Testis (tissue), 2 donors: ENCODE measurements at regions not wholly inside any gene's neighbourhood (a gene's known extent, or its start where the extent isn't known, plus 50 kb on each side); places are given as distances from the start of the nearest gene placed in this dataset.

Experiments used
- DNase-seq: peaks from one replicate; pipeline ENCODE4 v3.0.0-alpha.2; 2019
- H3K27ac ChIP-seq, 2 donors: fragments of 200-600 bp; sonication (generic); one replicate each; pipeline ENCODE4 v1.5.1; 2019
- H3K27me3 ChIP-seq: fragments of 200-600 bp; sonication (generic); one replicate; pipeline ENCODE4 v1.5.1; 2019
- H3K36me3 ChIP-seq: fragments of 200-600 bp; sonication (generic); one replicate; pipeline ENCODE4 v1.5.1; 2017; ENCODE audit warnings: low read depth; ENCODE audit errors: missing control alignments
- H3K4me1 ChIP-seq: fragments of 200-600 bp; sonication (generic); one replicate; pipeline ENCODE4 v1.5.1; 2019
- H3K4me3 ChIP-seq, 2 donors: fragments of 200-600 bp; sonication (generic); one replicate each; pipeline ENCODE4 v1.5.1; 2017 to 2019
- H3K9me3 ChIP-seq: fragments of 200-600 bp; sonication (generic); one replicate; pipeline ENCODE4 v1.5.1; 2017
- POLR2A ChIP-seq: fragments of 450-650 bp; IDR thresholded peaks from one replicate; pipeline ENCODE4 v1.6.1; 2017; ENCODE audit warnings: antibody characterized with exemption, mild to moderate bottlenecking, moderate library complexity
- WGBS, 2 donors: methylation state at CpG; one replicate each; pipeline ENCODE4 v1.1.5; 2018; 5-methylcytosine and 5-hydroxymethylcytosine counted together
- intact Hi-C: fragments of 100-400 bp; cut with DNase I; formaldehyde crosslinking; loops from one replicate; pipeline ENCODE4 v1.15.1; 2023; ENCODE audit warnings: low total_unique reads
- TF ChIP-seq, protein P1 (sequence below), 3 experiments: fragments of 450-650 bp in 2 of 3; fragments of 200-600 bp in 1 of 3; sonication (generic) in 1 of 3; IDR thresholded peaks; one replicate each; pipeline ENCODE4 v1.5.1; 2016 to 2019; ENCODE audit warnings: antibody characterized with exemption in 3 of 3, mild to moderate bottlenecking in 2 of 3, moderate library complexity in 1 of 3

DNA sequence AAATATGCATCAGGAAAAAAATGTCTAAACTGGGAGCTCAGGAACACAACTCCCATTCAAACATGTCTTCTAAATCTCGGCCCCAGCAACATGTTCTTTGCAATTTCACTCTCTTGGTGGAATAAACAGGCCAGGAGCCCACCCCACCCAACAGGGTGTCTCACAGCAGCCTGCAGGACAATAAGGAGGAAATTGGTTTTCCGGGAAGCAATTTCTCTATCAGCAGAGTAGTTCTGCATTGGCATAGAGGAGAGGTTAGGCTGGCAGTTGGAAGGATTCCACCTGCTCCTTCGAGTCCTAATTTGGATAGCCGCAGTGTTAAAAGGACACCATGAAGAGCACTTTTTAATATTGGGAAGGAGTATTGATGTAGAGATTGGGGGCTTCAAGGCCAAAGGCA is 55.9 kb upstream of the BARX2 start:
- intact Hi-C loops = loop anchor here (10.0 kb wide), 1 partner anchor 195 kb away; no protein-coding TSS in a partner anchor
- no peak for TF ChIP-seq POLR2A
- TF ChIP-seq, protein P1, sequence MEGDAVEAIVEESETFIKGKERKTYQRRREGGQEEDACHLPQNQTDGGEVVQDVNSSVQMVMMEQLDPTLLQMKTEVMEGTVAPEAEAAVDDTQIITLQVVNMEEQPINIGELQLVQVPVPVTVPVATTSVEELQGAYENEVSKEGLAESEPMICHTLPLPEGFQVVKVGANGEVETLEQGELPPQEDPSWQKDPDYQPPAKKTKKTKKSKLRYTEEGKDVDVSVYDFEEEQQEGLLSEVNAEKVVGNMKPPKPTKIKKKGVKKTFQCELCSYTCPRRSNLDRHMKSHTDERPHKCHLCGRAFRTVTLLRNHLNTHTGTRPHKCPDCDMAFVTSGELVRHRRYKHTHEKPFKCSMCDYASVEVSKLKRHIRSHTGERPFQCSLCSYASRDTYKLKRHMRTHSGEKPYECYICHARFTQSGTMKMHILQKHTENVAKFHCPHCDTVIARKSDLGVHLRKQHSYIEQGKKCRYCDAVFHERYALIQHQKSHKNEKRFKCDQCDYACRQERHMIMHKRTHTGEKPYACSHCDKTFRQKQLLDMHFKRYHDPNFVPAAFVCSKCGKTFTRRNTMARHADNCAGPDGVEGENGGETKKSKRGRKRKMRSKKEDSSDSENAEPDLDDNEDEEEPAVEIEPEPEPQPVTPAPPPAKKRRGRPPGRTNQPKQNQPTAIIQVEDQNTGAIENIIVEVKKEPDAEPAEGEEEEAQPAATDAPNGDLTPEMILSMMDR (IDR thresholded peaks at IDR 0.05) = no peak
- H3K9me3 ChIP-seq = no peaks in the 10 kb centered on the region
- no peak for DNase-seq
- no peaks in the 10 kb centered on the region for H3K4me1 ChIP-seq
- H3K36me3 ChIP-seq = no peaks in the 10 kb centered on the region
- H3K27me3 ChIP-seq = no peaks in the 10 kb centered on the region
- 72 to 83% methylated on average over 4 of the region's 4 CpGs for WGBS, 2 donors
- H3K27ac ChIP-seq = no peak overlapping the region
- H3K4me3 ChIP-seq = no peak overlapping the region

DNA sequence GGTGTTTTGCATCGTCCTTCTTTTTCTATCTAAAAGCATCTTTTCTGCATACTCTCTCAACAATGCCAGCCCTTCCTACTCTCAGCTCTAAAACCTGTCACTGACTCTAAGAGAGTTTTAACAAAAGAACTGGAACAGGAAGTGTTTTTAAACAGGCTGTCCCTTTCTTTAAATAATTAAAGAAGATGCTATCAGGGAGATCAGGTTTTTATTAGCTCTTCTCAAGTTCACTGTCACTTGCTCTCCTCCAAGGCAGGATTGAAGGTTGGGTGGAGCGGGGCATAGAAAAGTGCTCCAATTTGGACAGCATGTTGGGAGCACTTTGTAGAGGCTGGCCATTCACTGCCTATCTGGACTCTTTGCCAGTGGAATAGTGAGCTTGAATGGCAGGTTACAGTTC is 56.4 kb upstream of the BARX2 start:
- TF ChIP-seq, protein P1 (IDR thresholded peaks at IDR 0.05) = no peak
- no peak for TF ChIP-seq POLR2A
- Histone ChIP-seq H3K9me3 (no peaks in the 10 kb centered on the region), H3K27me3 (no peaks in the 10 kb centered on the region), H3K4me3 (no peak overlapping the region), H3K36me3 (no peaks in the 10 kb centered on the region), H3K4me1 (no peaks in the 10 kb centered on the region), H3K27ac (no peak overlapping the region)
- intact Hi-C loops = no loop called here
- 83 to 88% methylated on average over 2 of the region's 2 CpGs for WGBS, 2 donors
- no peak for DNase-seq

DNA sequence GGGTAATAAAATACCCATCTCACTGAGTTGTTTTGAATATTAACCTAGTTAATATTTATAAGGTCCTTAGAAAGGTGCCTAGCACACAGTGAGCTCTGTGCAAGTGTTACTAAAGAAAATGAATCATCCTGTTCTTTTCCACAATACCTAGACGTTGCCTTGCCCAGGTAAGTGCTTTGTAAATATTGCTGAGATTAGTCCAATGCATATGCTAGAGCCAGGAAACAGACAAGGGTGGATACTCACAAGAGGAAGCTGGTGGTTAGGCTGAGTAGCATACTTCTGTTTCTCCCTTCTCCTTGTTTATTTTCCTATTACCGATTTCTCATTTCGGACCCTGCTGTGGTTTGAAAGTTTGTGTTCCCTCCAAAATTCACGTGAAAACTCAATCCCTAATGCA is 58.1 kb upstream of the BARX2 start:
- Histone ChIP-seq H3K4me3 (no peak overlapping the region), H3K9me3 (no peaks in the 10 kb centered on the region), H3K27ac (no peak overlapping the region), H3K36me3 (no peaks in the 10 kb centered on the region), H3K4me1 (no peaks in the 10 kb centered on the region), H3K27me3 (no peaks in the 10 kb centered on the region)
- intact Hi-C loops = no loop called here
- no peak for DNase-seq
- 74 to 78% methylated on average over 4 of the region's 4 CpGs for WGBS, 2 donors
- TF ChIP-seq, protein P1 (IDR thresholded peaks at IDR 0.05) = no peak
- no peak for TF ChIP-seq POLR2A

DNA sequence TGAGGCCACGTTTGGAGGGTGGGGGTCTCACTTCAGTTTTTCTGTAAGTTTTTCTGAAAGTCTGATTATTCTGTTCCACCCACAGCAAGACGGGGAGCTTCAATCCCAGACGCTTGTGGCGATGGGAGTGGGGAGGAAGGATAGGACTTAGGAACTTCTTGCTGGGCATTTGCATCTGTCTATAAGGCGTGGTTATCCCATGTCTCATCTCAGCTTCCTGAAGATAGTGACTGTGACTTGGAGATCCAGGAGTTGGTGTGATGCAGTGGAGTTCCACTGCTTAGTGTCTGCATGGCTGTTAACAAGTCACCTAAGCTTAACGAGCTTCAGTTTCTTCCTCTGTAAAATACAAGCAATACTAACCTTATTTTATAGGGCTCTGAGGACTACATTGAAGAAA is 58.9 kb upstream of the BARX2 start:
- Histone ChIP-seq H3K36me3 (no peaks in the 10 kb centered on the region), H3K27ac (no peak overlapping the region), H3K27me3 (no peaks in the 10 kb centered on the region), H3K9me3 (no peaks in the 10 kb centered on the region), H3K4me3 (no peak overlapping the region), H3K4me1 (no peaks in the 10 kb centered on the region)
- intact Hi-C loops = no loop called here
- TF ChIP-seq, protein P1 (IDR thresholded peaks at IDR 0.05) = no peak
- no peak for TF ChIP-seq POLR2A
- WGBS, 2 donors = 84 to 88% methylated on average over 6 of the region's 6 CpGs
- DNase-seq = no peak

DNA sequence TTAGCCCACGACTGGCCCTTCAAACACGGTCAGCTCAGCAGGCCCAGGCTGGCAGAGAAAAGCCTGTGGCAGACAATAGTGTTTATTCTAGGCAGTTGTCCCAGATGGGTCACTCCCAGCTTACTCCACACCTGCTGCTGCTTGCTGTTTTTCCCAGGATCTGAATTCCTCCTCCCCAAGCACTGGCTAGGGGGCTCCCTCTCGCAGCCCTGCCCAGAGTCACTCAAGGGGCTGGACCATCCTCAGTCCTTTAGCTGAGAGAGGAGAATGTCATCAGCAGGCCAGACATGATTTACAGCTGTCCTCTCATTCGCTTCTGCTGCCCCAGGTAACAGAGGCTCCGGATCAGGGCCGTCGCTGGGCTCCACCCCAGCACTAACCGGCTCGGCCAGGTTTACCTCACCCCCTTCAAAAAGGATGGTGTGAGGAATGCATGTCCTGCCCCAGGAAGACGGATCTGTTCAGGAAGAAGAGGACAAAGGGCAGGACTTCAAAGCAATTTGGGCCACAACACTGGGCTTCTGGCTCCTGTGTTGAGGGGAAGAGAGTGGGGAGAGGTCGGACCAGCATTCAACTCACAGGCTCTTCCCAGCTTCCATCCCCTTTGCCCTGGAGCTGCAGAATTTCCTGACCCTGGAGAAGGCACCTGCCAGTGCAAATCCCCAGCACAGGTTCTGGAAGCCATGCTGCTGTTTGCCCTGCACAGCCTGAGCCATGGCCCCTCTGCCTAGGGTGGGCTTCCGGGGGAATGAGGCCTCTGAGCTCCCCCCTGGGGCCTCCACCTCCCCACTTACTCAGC is 59.7 kb upstream of the BARX2 start:
- H3K4me1 ChIP-seq = no peaks in the 10 kb centered on the region
- no peaks in the 10 kb centered on the region for H3K9me3 ChIP-seq
- no peak overlapping the region for H3K4me3 ChIP-seq
- intact Hi-C loops = no loop called here
- TF ChIP-seq, protein P1 (IDR thresholded peaks at IDR 0.05) = no peak
- TF ChIP-seq POLR2A = no peak
- H3K27me3 ChIP-seq = no peaks in the 10 kb centered on the region
- no peaks in the 10 kb centered on the region for H3K36me3 ChIP-seq
- H3K27ac ChIP-seq = no peak overlapping the region
- 76 to 79% methylated on average over 6 to 12 of the region's 12 CpGs for WGBS, 2 donors
- no peak for DNase-seq
